Neutrophil (primary cell): ENCODE measurements at regions not wholly inside any gene's neighbourhood (a gene's known extent, or its start where the extent isn't known, plus 50 kb on each side); places are given as distances from the start of the nearest gene placed in this dataset.

Source experiments
- H3K27ac ChIP-seq: fragments of 200-600 bp; sonication (generic); 2 replicates; pipeline ENCODE4 v1.5.1; 2016; ENCODE audit warnings: mild to moderate bottlenecking, moderate library complexity
- H3K27me3 ChIP-seq: fragments of 200-600 bp; sonication (generic); 2 replicates; pipeline ENCODE4 v1.6.0; 2016; ENCODE audit warnings: mild to moderate bottlenecking
- H3K36me3 ChIP-seq: fragments of 200-600 bp; sonication (generic); 2 replicates; pipeline ENCODE4 v1.5.1; 2017
- H3K4me1 ChIP-seq, 2 experiments: fragments of 200-600 bp in 1 of 2; sonication (generic) in 1 of 2; 1 replicate in 1 of 2; 2 replicates in 1 of 2; pipeline versions ENCODE4 v1.5.1 to v1.6.1; 2013 to 2016; ENCODE audit warnings: low read depth in 1 of 2, low read length in 1 of 2, mild to moderate bottlenecking in 1 of 2, moderate library complexity in 1 of 2; ENCODE audit not compliant: control insufficient read depth in 1 of 2, insufficient read depth in 1 of 2
- H3K4me3 ChIP-seq, 2 experiments: fragments of 200-600 bp in 1 of 2; sonication (generic) in 1 of 2; 1 replicate in 1 of 2; 2 replicates in 1 of 2; pipeline ENCODE4 v1.5.1; 2013 to 2016; ENCODE audit warnings: low read depth in 1 of 2, low read length in 1 of 2, mild to moderate bottlenecking in 1 of 2, moderate library complexity in 1 of 2
- H3K9me3 ChIP-seq: fragments of 200-600 bp; sonication (generic); 2 replicates; pipeline ENCODE4 v1.5.1; 2016
- CTCF ChIP-seq: fragments of 200-600 bp; sonication (generic); IDR thresholded peaks from 2 replicates; pipeline ENCODE4 v1.5.1; 2016; ENCODE audit warnings: antibody characterized with exemption

- TF ChIP-seq CTCF: no peak
- Histone ChIP-seq H3K36me3 (no peaks in the 10 kb centered on the region), H3K4me1 (no peaks in the 10 kb centered on the region), H3K4me3 (no peak overlapping the region), H3K27ac (no peak overlapping the region), H3K9me3 (no peaks in the 10 kb centered on the region), H3K27me3 (no peaks in the 10 kb centered on the region)
Measured at GRCh38 chr5:88396751-88397281, 128.2 kb upstream of the TMEM161B start.

- no peak overlapping the region for H3K27ac ChIP-seq
- no peaks in the 10 kb centered on the region for H3K9me3 ChIP-seq
- no peaks in the 10 kb centered on the region for H3K4me1 ChIP-seq
- H3K36me3 ChIP-seq: no peaks in the 10 kb centered on the region
- no peak for TF ChIP-seq CTCF
- H3K4me3 ChIP-seq: no peak overlapping the region
- no peaks in the 10 kb centered on the region for H3K27me3 ChIP-seq
Measured at GRCh38 chr5:88396000-88396535, 127.4 kb upstream of the TMEM161B start.

GRCh38 chr5:88395264-88395663 lies 126.6 kb upstream of the TMEM161B start:
- Histone ChIP-seq H3K27me3 (no peaks in the 10 kb centered on the region), H3K9me3 (no peaks in the 10 kb centered on the region), H3K36me3 (no peaks in the 10 kb centered on the region), H3K4me1 (no peaks in the 10 kb centered on the region), H3K27ac (no peak overlapping the region), H3K4me3 (no peak overlapping the region)
- TF ChIP-seq CTCF: no peak

GRCh38 chr5:88394536-88395175 lies 126.0 kb upstream of the TMEM161B start:
- TF ChIP-seq CTCF: no peak
- Histone ChIP-seq H3K36me3 (no peaks in the 10 kb centered on the region), H3K9me3 (no peaks in the 10 kb centered on the region), H3K27ac (no peak overlapping the region), H3K27me3 (no peaks in the 10 kb centered on the region), H3K4me1 (no peaks in the 10 kb centered on the region), H3K4me3 (no peak overlapping the region)

GRCh38 chr5:88393716-88394535 lies 125.3 kb upstream of the TMEM161B start:
- Histone ChIP-seq H3K27ac (no peak overlapping the region), H3K4me1 (no peaks in the 10 kb centered on the region), H3K4me3 (no peak overlapping the region), H3K36me3 (no peaks in the 10 kb centered on the region), H3K27me3 (no peaks in the 10 kb centered on the region), H3K9me3 (no peaks in the 10 kb centered on the region)
- no peak for TF ChIP-seq CTCF
